Type B pancreatic cell (in vitro differentiated cells): ENCODE measurements at regions not wholly inside any gene's neighbourhood (a gene's known extent, or its start where the extent isn't known, plus 50 kb on each side); places are given as distances from the start of the nearest gene placed in this dataset.

ENCODE experiments used
- DNase-seq: peaks from one replicate; pipeline ENCODE4 v3.0.0; 2021; ENCODE audit warnings: mixed read lengths; ENCODE audit not compliant: unreplicated experiment; ENCODE audit errors: extremely low spot score
- H3K27ac Mint-ChIP-seq: 2 replicates; pipeline ENCODE4 v1.8.0; 2021; ENCODE audit warnings: mild to moderate bottlenecking, mixed read lengths
- H3K27me3 Mint-ChIP-seq: 2 replicates; pipeline ENCODE4 v1.8.0; 2021; ENCODE audit warnings: mixed read lengths
- H3K36me3 Mint-ChIP-seq: 2 replicates; pipeline ENCODE4 v1.8.0; 2021; ENCODE audit warnings: mixed read lengths
- H3K4me1 Mint-ChIP-seq: one replicate; pipeline ENCODE4 v1.8.0; 2021; ENCODE audit warnings: mixed read lengths; ENCODE audit not compliant: unreplicated experiment
- H3K4me3 Mint-ChIP-seq: 2 replicates; pipeline ENCODE4 v1.8.0; 2021; ENCODE audit warnings: mild to moderate bottlenecking, mixed read lengths
- H3K9me3 Mint-ChIP-seq: 2 replicates; pipeline ENCODE4 v1.8.0; 2021; ENCODE audit warnings: mixed read lengths
- TF ChIP-seq, protein P1 (sequence below): fragments of 200-600 bp; sonication (generic); conservative IDR thresholded peaks from 2 replicates; pipeline ENCODE4 v1.5.0; 2021; ENCODE audit warnings: antibody characterized with exemption, mild to moderate bottlenecking

DNA sequence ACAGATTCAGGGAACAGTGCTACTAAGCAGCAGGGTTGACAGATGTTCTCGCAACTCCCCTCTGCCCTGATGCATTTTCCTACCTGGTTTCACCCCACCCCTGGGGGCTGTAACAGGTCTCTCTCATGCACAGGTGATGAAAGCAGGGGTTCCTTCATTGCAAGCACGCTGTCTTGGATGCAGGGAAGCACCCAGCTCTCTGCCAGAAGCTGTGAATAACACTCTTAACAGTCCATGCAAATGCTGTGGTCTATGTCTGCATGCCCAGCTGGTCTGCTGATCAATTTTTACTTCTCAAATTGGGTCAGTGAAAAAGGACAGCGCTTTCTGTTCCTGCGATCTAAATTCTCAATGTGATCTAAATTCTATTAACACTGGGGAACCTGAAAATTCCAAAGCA, 246.3 kb upstream of the TSHZ3 start:
- no peak for DNase-seq
- Mint-ChIP-seq H3K9me3 (peaks cover 4% of the 10 kb centered on the region), H3K27me3 (peaks cover 18% of the 10 kb centered on the region), H3K27ac (no peak overlapping the region), H3K4me3 (no peak overlapping the region), H3K36me3 (no peaks in the 10 kb centered on the region), H3K4me1 (peaks cover 4% of the 10 kb centered on the region)
- TF ChIP-seq, protein P1, sequence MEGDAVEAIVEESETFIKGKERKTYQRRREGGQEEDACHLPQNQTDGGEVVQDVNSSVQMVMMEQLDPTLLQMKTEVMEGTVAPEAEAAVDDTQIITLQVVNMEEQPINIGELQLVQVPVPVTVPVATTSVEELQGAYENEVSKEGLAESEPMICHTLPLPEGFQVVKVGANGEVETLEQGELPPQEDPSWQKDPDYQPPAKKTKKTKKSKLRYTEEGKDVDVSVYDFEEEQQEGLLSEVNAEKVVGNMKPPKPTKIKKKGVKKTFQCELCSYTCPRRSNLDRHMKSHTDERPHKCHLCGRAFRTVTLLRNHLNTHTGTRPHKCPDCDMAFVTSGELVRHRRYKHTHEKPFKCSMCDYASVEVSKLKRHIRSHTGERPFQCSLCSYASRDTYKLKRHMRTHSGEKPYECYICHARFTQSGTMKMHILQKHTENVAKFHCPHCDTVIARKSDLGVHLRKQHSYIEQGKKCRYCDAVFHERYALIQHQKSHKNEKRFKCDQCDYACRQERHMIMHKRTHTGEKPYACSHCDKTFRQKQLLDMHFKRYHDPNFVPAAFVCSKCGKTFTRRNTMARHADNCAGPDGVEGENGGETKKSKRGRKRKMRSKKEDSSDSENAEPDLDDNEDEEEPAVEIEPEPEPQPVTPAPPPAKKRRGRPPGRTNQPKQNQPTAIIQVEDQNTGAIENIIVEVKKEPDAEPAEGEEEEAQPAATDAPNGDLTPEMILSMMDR, result no peak

DNA sequence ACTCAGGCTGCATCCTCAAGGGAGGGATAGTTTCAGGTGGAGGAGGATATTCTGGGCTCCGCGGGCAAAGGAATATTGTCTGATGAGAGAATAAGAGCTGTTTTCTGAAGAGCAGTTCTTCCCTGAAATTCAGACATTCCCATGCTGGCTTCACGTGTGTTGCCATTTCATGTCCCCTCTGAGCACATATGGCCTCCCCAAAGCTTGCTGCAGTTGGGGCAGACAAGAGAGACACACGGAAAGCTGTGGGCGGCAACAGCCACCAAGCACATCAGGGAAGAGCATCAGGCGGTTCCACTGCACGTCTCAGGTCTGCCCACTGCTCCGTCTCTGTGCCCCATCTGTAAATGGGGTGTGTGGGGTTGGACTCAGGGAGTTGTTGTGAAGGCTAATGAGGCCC, 247.5 kb upstream of the TSHZ3 start:
- no peak overlapping the region for H3K27ac Mint-ChIP-seq
- peaks cover 4% of the 10 kb centered on the region for H3K4me1 Mint-ChIP-seq
- H3K9me3 Mint-ChIP-seq, result no peaks in the 10 kb centered on the region
- H3K27me3 Mint-ChIP-seq, result peaks cover 18% of the 10 kb centered on the region
- TF ChIP-seq, protein P1, result no peak
- H3K4me3 Mint-ChIP-seq, result no peak overlapping the region
- no peak for DNase-seq
- no peaks in the 10 kb centered on the region for H3K36me3 Mint-ChIP-seq

DNA sequence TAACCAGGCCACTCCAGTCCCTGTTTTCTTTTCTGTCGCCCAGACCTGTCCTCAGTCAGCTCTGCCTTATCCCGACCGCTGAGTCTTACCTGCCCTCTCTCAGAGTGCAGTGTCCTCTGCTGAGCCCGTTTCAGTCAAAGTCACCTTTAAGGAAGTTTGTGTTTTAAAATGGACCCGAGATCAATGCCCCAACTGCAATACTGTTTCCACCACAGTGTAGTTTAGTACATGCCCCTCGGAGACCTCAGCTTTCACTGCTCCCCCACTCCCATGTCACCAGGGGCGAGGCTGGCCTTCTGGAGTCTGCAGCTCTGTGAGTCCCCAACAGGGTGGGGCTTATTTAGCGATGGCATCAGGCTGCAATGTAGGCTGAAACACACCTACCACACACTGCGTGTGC, 248.4 kb upstream of the TSHZ3 start:
- Mint-ChIP-seq H3K4me3 (no peak overlapping the region), H3K4me1 (peaks cover 4% of the 10 kb centered on the region), H3K36me3 (no peaks in the 10 kb centered on the region), H3K9me3 (no peaks in the 10 kb centered on the region), H3K27me3 (peaks cover 16% of the 10 kb centered on the region), H3K27ac (no peak overlapping the region)
- no peak for DNase-seq
- TF ChIP-seq, protein P1, result no peak

DNA sequence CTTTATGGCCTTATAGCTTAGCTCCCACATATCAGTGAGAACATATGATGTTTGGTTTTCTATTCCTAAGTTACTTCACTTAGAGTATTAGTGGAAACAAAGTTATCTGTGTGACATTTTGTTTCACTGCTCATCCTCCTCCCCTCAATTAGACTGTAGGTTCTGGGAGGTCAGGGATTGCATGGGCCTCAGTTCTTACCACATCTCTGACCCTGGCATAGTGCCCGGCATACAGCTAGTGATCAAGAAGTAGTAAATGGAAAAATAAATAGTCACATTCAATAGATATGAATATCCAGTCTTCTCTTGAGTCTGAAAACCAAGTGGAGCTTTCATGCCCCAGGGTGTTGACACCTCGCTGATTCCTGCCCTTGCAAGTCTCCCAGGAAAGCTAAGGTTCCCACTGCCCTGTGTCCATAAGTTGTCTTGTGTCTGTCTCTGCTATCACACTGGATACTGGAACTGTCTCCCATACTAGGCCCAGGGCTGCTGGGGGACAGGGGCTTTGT, 249.5 kb upstream of the TSHZ3 start:
- peaks cover 4% of the 10 kb centered on the region for H3K4me1 Mint-ChIP-seq
- no peak overlapping the region for H3K4me3 Mint-ChIP-seq
- TF ChIP-seq, protein P1, result no peak
- peaks cover 9% of the 10 kb centered on the region for H3K27me3 Mint-ChIP-seq
- H3K27ac Mint-ChIP-seq, result no peak overlapping the region
- no peak for DNase-seq
- no peaks in the 10 kb centered on the region for H3K36me3 Mint-ChIP-seq
- H3K9me3 Mint-ChIP-seq, result no peaks in the 10 kb centered on the region

DNA sequence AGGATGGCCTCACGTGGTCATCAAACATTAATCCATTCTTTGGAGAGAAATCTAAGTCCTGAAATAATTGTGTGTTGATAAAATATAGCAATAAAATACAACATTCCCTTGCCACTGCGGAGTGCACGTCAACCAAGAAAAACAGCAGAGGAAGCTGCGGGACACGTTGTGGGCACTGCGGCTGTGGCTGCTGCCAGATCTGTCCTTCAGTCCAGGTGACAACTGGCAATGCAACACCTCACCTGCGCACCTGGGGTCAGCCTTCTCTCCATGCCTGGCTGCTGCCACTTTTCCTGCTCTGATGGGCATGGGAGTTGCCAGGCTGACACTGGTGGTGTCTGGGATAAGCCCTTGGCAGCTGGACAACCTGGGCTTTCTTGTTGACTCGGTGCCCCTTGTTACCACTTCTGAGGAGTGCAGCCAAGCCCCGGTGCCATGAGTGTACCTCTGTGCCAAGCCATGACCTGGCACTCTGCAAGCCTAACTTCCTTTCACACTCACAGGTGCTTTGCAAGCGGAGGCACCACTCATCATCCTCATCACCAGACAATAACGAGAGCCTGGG, 251.6 kb upstream of the TSHZ3 start:
- no peak overlapping the region for H3K4me3 Mint-ChIP-seq
- H3K27ac Mint-ChIP-seq, result no peak overlapping the region
- H3K4me1 Mint-ChIP-seq, result peaks cover 4% of the 10 kb centered on the region
- TF ChIP-seq, protein P1, result no peak
- H3K27me3 Mint-ChIP-seq, result peaks cover 15% of the 10 kb centered on the region
- H3K9me3 Mint-ChIP-seq, result no peaks in the 10 kb centered on the region
- DNase-seq, result no peak
- H3K36me3 Mint-ChIP-seq, result no peaks in the 10 kb centered on the region
